ENCODE measurements at regions not wholly inside any gene's neighbourhood (a gene's known extent, or its start where the extent isn't known, plus 50 kb on each side); places are given as distances from the start of the nearest gene placed in this dataset.

- Histone ChIP-seq H3K79me2 (ENCODE audit: low read length) (no peaks in the 10 kb centered on the region), H3K4me2 (ENCODE audit: low read depth, low read length) (no peak overlapping the region), H4K20me1 (ENCODE audit: insufficient read depth, low read length) (no peaks in the 10 kb centered on the region), H3K9me3 (replicated peaks; ENCODE audit: insufficient read depth, low read length) (no peaks in the 10 kb centered on the region), H3F3A (ENCODE audit: insufficient read depth, low read length) (no peaks in the 10 kb centered on the region), H3K4me3 (ENCODE audit: low read length) (no peak overlapping the region), H3K9ac (ENCODE audit: low read length) (no peak overlapping the region), H2AFZ (ENCODE audit: low read length) (no peak overlapping the region), H3K36me3 (replicated peaks; ENCODE audit: insufficient read depth, low read length) (no peaks in the 10 kb centered on the region), H3K9me2 (replicated peaks; ENCODE audit: insufficient read depth, low read length) (no peaks in the 10 kb centered on the region), H3K4me1 (ENCODE audit: low read length) (no peaks in the 10 kb centered on the region), H3K27ac (ENCODE audit: low read length) (no peak overlapping the region), H3K27me3 (replicated peaks; ENCODE audit: insufficient read depth, low read length) (no peaks in the 10 kb centered on the region)
- DNase-seq: no peak
- TF ChIP-seq EZH2phosphoT487 (IDR thresholded peaks at IDR 0.05; ENCODE audit: low read length): no peak
- TF ChIP-seq, protein P1, sequence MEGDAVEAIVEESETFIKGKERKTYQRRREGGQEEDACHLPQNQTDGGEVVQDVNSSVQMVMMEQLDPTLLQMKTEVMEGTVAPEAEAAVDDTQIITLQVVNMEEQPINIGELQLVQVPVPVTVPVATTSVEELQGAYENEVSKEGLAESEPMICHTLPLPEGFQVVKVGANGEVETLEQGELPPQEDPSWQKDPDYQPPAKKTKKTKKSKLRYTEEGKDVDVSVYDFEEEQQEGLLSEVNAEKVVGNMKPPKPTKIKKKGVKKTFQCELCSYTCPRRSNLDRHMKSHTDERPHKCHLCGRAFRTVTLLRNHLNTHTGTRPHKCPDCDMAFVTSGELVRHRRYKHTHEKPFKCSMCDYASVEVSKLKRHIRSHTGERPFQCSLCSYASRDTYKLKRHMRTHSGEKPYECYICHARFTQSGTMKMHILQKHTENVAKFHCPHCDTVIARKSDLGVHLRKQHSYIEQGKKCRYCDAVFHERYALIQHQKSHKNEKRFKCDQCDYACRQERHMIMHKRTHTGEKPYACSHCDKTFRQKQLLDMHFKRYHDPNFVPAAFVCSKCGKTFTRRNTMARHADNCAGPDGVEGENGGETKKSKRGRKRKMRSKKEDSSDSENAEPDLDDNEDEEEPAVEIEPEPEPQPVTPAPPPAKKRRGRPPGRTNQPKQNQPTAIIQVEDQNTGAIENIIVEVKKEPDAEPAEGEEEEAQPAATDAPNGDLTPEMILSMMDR (IDR thresholded peaks at IDR 0.05; ENCODE audit: low read length): no peak
- TF ChIP-seq EZH2 (optimal IDR thresholded peaks at IDR 0.05; ENCODE audit: low read depth, low read length): no peak
These were observed 1618.6 kb upstream of the PRMT6 start for GRCh38 chr1:105437847-105438246.

DNA sequence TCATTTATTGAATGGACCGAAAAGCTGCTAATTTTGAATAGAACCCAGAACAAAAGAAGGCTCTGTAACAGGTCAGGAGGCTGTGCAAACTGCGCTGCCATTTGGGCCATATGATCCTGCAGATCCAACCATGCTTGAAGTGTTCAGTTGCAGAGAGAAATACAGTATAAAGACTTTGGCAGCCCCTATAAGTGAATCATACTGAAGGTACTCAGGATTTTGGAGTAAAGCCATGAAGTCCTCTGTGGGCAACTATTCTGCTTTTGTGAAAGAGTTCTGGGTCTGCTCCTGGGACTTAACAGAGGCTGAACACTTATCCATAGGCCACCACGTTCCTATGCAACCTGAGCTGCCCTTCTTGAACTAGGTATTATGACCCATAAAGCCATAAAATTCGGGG lies 1613.6 kb upstream of the PRMT6 start:
- H2AFZ ChIP-seq (ENCODE audit: low read length): no peak overlapping the region
- H3F3A ChIP-seq (ENCODE audit: insufficient read depth, low read length): no peaks in the 10 kb centered on the region
- H3K27me3 ChIP-seq (replicated peaks; ENCODE audit: insufficient read depth, low read length): no peaks in the 10 kb centered on the region
- H3K9me3 ChIP-seq (replicated peaks; ENCODE audit: insufficient read depth, low read length): no peaks in the 10 kb centered on the region
- no peak overlapping the region for H3K4me2 ChIP-seq (ENCODE audit: low read depth, low read length)
- no peaks in the 10 kb centered on the region for H3K79me2 ChIP-seq (ENCODE audit: low read length)
- H3K36me3 ChIP-seq (replicated peaks; ENCODE audit: insufficient read depth, low read length): no peaks in the 10 kb centered on the region
- no peak overlapping the region for H3K27ac ChIP-seq (ENCODE audit: low read length)
- H3K9me2 ChIP-seq (replicated peaks; ENCODE audit: insufficient read depth, low read length): no peaks in the 10 kb centered on the region
- DNase-seq: no peak
- TF ChIP-seq EZH2phosphoT487 (IDR thresholded peaks at IDR 0.05; ENCODE audit: low read length) (no peak), EZH2 (optimal IDR thresholded peaks at IDR 0.05; ENCODE audit: low read depth, low read length) (no peak)
- TF ChIP-seq, protein P1 (IDR thresholded peaks at IDR 0.05; ENCODE audit: low read length): no peak
- no peaks in the 10 kb centered on the region for H4K20me1 ChIP-seq (ENCODE audit: insufficient read depth, low read length)
- no peaks in the 10 kb centered on the region for H3K4me1 ChIP-seq (ENCODE audit: low read length)
- H3K9ac ChIP-seq (ENCODE audit: low read length): no peak overlapping the region
- no peak overlapping the region for H3K4me3 ChIP-seq (ENCODE audit: low read length)

- Histone ChIP-seq H3K27ac (ENCODE audit: low read length) (no peak overlapping the region), H3F3A (ENCODE audit: insufficient read depth, low read length) (no peaks in the 10 kb centered on the region), H3K4me2 (ENCODE audit: low read depth, low read length) (no peak overlapping the region), H2AFZ (ENCODE audit: low read length) (no peak overlapping the region), H4K20me1 (ENCODE audit: insufficient read depth, low read length) (no peaks in the 10 kb centered on the region), H3K27me3 (replicated peaks; ENCODE audit: insufficient read depth, low read length) (no peaks in the 10 kb centered on the region), H3K36me3 (replicated peaks; ENCODE audit: insufficient read depth, low read length) (no peaks in the 10 kb centered on the region), H3K4me1 (ENCODE audit: low read length) (no peaks in the 10 kb centered on the region), H3K9ac (ENCODE audit: low read length) (no peak overlapping the region), H3K4me3 (ENCODE audit: low read length) (no peak overlapping the region), H3K9me3 (replicated peaks; ENCODE audit: insufficient read depth, low read length) (no peaks in the 10 kb centered on the region), H3K79me2 (ENCODE audit: low read length) (no peaks in the 10 kb centered on the region), H3K9me2 (replicated peaks; ENCODE audit: insufficient read depth, low read length) (no peaks in the 10 kb centered on the region)
- TF ChIP-seq EZH2 (optimal IDR thresholded peaks at IDR 0.05; ENCODE audit: low read depth, low read length) (no peak), EZH2phosphoT487 (IDR thresholded peaks at IDR 0.05; ENCODE audit: low read length) (no peak)
- TF ChIP-seq, protein P1 (IDR thresholded peaks at IDR 0.05; ENCODE audit: low read length): no peak
- no peak for DNase-seq
These were observed 1596.7 kb upstream of the PRMT6 start for GRCh38 chr1:105459759-105460158.

Measured in MM.1S (cell line).